Stimulated activated CD8-positive, alpha-beta memory T cell treated with anti-CD3 and anti-CD28 coated beads, Interleukin-4, amount 100 ng/mL, for 24 hours (primary cell): ENCODE measurements at regions not wholly inside any gene's neighbourhood (a gene's known extent, or its start where the extent isn't known, plus 50 kb on each side); places are given as distances from the start of the nearest gene placed in this dataset.

Experiments used
- DNase-seq: peaks from one replicate; pipeline ENCODE4 v3.0.0-alpha.2; 2020; ENCODE audit warnings: low read depth

DNA sequence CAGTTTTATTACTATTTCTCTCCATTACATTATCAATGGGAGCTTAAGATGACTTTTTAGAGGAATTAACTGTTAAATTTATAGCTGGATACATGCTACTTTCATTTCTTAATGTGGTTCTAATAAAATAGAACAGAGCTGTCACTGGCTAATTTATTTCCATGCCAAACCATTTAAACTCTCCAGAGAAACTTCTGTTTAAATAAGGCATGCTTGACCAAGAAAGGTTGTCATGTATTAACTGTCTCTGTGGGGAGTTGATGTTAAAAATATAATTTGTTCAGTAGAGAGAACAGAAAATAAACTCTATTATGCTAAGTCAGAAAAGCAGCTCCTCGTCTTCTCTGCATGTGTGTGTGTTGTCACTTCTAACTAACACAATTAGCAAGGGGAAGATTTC is 447.4 kb downstream of the SLC16A7 start:
- DNase-seq, result no peak

DNA sequence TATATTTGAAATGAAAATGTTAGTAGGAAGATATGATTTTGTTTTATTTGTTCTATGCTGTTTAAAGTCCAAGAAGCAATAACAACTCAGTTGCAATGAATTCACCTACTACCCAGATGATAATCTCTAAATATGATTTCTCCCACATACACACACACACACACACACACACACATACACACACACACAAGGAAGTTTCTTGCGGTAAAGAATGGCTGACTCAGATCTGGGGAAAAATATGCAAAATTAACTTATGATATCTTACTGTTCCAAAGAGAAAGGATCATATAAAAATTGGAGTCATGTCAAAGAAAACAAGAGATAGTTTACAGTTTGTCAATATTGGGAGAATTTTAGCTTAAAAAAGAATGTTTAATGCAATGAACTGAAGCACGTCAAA is 456.7 kb downstream of the SLC16A7 start:
- DNase-seq, result no peak

DNA sequence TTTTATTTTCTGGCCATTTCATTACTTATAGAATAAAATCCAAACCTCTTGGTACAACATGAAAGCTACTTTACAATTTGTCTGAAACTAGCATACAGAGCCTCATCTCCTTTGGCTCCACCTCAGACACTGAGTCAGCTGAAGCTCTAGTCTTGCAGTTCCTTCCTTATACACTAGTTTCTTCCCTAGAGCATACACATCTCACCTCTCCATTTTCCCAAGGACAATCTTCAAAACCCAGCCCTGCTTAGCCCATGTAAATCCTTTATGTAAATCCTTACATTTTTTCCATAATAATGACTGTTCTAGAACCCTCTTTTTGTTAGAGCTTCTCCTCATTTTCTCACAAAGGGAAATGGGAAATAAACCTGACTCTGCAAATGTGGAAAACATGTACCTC is 463.4 kb downstream of the SLC16A7 start:
- DNase-seq, result no peak

DNA sequence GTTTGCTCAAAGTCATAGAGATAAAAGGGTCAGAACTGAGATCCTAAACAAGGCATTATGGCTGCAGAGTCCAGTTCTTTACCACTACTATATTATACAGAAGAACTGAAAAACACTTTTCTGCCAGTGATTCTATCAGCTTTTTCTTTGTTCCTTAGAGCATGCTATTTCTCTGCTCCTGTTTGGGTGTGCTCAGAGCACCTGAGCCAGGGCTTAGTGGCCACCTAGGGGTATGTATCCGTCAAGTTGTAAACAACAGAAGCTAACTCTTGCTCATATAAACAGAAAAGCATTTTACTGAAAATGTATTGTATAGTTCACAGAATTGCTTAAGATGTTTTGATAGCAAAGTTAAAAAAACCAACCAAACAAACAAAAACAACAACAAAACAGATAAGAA is 470.8 kb downstream of the SLC16A7 start:
- no peak for DNase-seq

GRCh38 chr12:60070552-60070951 is 474.7 kb downstream of the SLC16A7 start:
- DNase-seq, result no peak

- DNase-seq, result no peak
Observed at GRCh38 chr12:60071759-60072191, 475.9 kb downstream of the SLC16A7 start.

DNA sequence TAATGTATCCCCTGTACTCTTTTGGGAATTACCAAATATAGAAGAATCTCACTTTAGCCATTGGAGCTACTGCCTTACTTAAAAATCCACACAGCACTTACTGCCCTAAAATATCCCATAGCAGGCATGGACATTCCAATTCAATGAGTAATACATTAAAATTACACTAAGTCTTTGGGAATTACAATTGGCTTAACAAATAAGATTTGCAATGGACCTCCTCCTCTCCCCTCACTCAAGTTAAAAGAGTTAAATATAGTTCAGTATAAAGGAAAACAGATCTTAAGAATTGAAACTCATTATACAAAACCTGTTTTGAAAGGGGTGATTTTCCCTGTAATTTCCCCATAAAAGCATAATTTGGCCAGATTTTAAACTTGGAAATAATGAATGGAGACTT is 477.1 kb downstream of the SLC16A7 start:
- no peak for DNase-seq

- no peak for DNase-seq
Observed at GRCh38 chr12:60075091-60075490, 479.3 kb downstream of the SLC16A7 start.

- DNase-seq, result no peak
Observed at GRCh38 chr12:60078026-60078425, 482.2 kb downstream of the SLC16A7 start.

- DNase-seq, result no peak
Observed at GRCh38 chr12:60093428-60093827, 497.6 kb downstream of the SLC16A7 start.

DNA sequence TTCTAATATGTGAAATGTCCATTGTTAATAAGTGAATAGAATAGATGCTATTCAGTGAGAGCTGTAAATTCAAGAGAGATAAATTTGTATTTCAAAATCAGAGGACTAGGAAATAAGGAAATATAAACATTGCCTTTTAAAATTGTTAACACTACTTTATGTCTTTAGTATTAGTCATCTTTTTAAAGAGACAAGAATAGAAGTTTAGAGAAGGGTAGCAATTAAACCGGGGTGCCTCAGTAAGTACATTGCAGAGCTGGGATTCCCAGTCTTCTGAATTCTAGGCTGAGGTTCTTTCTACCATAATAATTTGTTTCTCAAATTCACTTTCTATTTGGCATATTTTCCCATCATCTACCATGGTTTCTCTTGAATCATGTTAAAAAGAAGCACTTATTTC is 498.6 kb downstream of the SLC16A7 start:
- DNase-seq, result no peak

- DNase-seq, result no peak
Observed at GRCh38 chr12:60096727-60097126, 500.9 kb downstream of the SLC16A7 start.

DNA sequence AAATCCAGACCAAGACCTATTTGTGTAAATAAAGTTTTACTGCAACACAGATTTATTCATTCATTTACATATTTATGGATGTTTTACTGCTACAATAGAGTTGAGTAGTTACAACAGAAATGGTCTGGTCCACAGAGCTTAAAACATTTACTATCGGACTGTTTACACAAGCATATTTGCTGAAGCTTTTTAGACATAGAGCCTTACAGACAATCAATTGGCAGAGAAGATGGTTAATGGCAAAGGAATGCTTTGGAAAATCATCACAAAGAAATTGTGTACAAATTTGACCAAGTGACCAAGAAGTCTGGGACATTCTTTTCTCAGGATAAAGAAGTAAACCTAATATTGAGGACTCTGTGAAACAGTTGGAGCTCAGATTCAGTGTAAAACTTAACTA is 504.3 kb downstream of the SLC16A7 start:
- no peak for DNase-seq

- no peak for DNase-seq
Observed at GRCh38 chr12:60100852-60101251, 505.0 kb downstream of the SLC16A7 start.

GRCh38 chr12:60101715-60102114 is 505.9 kb downstream of the SLC16A7 start:
- no peak for DNase-seq

GRCh38 chr12:60106214-60106613 is 510.4 kb downstream of the SLC16A7 start:
- no peak for DNase-seq

DNA sequence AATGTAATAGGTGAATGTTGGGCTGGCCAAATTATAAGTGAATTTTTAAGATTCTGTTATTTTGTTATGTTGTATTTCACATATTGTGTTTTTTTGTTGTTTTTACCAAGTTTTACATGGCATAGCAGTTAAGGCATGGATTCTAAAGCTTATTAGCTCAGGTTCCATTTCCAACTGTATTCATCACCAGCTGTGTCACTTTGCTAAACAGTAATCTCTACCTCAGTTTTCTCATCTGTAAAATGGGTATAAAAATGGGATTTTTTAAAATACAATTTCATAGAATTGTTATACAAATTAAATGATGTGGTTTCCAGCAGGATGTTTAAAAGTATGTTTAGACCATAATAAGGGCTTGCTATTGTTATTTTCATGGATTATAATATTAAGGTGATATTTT is 512.2 kb downstream of the SLC16A7 start:
- no peak for DNase-seq

- DNase-seq, result no peak
Observed at GRCh38 chr12:60112063-60112462, 516.2 kb downstream of the SLC16A7 start.

DNA sequence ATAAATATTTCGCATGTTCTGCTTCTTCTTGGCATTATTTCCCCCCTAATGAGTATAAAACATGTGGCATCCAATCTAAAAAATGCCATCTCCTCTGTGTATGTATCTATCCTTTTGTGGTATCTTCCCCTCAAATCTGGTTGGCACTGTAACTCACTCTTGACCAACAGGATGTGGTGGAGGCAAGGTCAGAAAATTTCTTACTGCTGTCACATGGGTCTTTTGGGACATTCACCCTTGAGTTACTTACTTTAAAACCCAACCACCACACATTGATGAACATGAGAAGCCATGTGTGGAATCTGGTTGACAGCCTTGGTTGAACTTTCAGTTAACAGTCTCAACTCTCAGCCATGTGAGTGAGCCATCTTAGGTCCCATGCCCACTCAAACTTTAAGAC is 516.9 kb downstream of the SLC16A7 start:
- DNase-seq, result no peak

- no peak for DNase-seq
Observed at GRCh38 chr12:60114169-60114568, 518.3 kb downstream of the SLC16A7 start.

DNA sequence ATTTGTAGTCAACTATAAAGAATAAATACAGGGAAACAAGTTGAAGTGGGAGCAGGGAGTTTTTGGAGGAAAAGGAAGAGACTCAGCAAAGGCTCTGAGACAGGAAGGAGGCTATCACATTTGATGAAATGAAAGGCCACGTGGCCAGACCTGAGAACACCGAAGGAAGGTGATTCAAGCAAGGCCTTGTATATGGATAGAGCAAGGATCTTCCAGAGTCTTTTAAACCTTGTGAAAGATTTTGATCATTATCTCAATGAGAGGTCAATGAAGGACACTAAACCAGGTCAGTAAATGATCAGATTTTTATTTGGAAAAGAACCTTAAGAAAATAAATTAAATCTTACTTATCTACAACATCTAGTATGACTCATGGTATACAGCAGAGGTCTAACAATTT is 523.5 kb downstream of the SLC16A7 start:
- no peak for DNase-seq

GRCh38 chr12:60120199-60120598 is 524.4 kb downstream of the SLC16A7 start:
- no peak for DNase-seq

- no peak for DNase-seq
Observed at GRCh38 chr12:60123557-60123956, 527.7 kb downstream of the SLC16A7 start.

DNA sequence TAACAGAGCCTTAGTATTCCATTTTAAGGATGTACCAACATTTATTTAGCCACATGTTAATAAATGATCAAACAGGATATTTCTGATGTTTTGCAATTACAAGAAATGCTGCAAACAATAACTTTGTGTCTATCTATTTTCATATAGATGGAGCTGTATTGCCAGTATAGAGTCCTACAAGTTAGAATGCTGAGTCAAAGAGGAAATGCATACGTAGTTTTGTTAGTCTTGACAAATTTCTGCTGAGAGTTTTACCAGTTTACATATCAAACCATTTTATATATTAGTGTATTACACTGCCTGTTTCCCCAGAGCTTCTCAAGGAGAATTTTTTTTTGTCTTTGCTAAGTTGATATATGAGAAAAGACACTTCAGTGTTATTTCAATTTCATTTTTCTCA is 541.7 kb downstream of the SLC16A7 start:
- no peak for DNase-seq

GRCh38 chr12:60138526-60138925 is 542.7 kb downstream of the SLC16A7 start:
- no peak for DNase-seq
